Keratinocyte (primary cell): ENCODE measurements at regions not wholly inside any gene's neighbourhood (a gene's known extent, or its start where the extent isn't known, plus 50 kb on each side); places are given as distances from the start of the nearest gene placed in this dataset.

Experiments used
- DNase-seq: peaks from one replicate; pipeline ENCODE4 v3.0.0-alpha.2; 2011; ENCODE audit warnings: low read depth, missing footprints, low spot score
- FAIRE-seq: peaks from 2 replicates; lab custom pipeline; 2011; peaks lifted over from hg19 to GRCh38; lab: Jason Lieb, UNC
- H2AFZ ChIP-seq: 2 replicates; pipeline ENCODE4 v1.6.0; 2012; ENCODE audit warnings: low read length, control low read depth, inconsistent platforms; ENCODE audit not compliant: control insufficient read depth
- H3K27ac ChIP-seq: 2 replicates; pipeline ENCODE4 v1.5.1; 2011; ENCODE audit warnings: low read length; ENCODE audit not compliant: control insufficient read depth, insufficient read depth
- H3K27me3 ChIP-seq: 3 replicates; pipeline ENCODE4 v1.6.0; 2011; ENCODE audit warnings: low read length; ENCODE audit not compliant: control insufficient read depth, insufficient read depth; ENCODE audit errors: extremely low read depth
- H3K36me3 ChIP-seq, 2 experiments: 2 replicates in 1 of 2; 3 replicates in 1 of 2; pipeline ENCODE4 v1.5.1; 2011; ENCODE audit warnings: low read length in 2 of 2, mild to moderate bottlenecking in 1 of 2; ENCODE audit not compliant: control insufficient read depth in 2 of 2, insufficient read depth in 2 of 2; ENCODE audit errors: extremely low read depth in 1 of 2
- H3K4me1 ChIP-seq: 3 replicates; pipeline ENCODE4 v1.5.1; 2011; ENCODE audit warnings: low read length; ENCODE audit not compliant: control insufficient read depth, insufficient read depth; ENCODE audit errors: extremely low read depth
- H3K4me2 ChIP-seq: 3 replicates; pipeline ENCODE4 v1.6.0; 2011; ENCODE audit warnings: low read depth, low read length; ENCODE audit not compliant: control insufficient read depth, insufficient read depth; ENCODE audit errors: extremely low read depth
- H3K4me3 ChIP-seq, 3 experiments: fragments of 200-600 bp in 1 of 3; sonication (generic) in 1 of 3; 2 replicates in 2 of 3; 3 replicates in 1 of 3; pipeline ENCODE4 v1.5.1; 2011 to 2016; ENCODE audit warnings: low read length in 3 of 3, mild to moderate bottlenecking in 3 of 3, control low read depth in 2 of 3, inconsistent platforms in 1 of 3, low read depth in 1 of 3, mixed read lengths in 1 of 3, mixed run types in 1 of 3, moderate library complexity in 1 of 3; ENCODE audit not compliant: control insufficient read depth in 2 of 3, insufficient read depth in 2 of 3; ENCODE audit errors: extremely low read depth in 1 of 3
- H3K79me2 ChIP-seq: 2 replicates; pipeline ENCODE4 v1.6.0; 2012; ENCODE audit warnings: low read length; ENCODE audit not compliant: control insufficient read depth, insufficient read depth
- H3K9ac ChIP-seq: 3 replicates; pipeline ENCODE4 v1.6.0; 2011; ENCODE audit warnings: low read length; ENCODE audit not compliant: control insufficient read depth, insufficient read depth; ENCODE audit errors: extremely low read depth
- H3K9me1 ChIP-seq: 3 replicates; pipeline ENCODE4 v1.6.0; 2011; ENCODE audit warnings: low read length; ENCODE audit not compliant: control insufficient read depth, insufficient read depth; ENCODE audit errors: extremely low read depth
- H3K9me3 ChIP-seq: 2 replicates; pipeline ENCODE4 v1.5.1; 2012; ENCODE audit warnings: low read depth, low read length; ENCODE audit not compliant: control insufficient read depth
- H4K20me1 ChIP-seq: 3 replicates; pipeline ENCODE4 v1.6.0; 2011; ENCODE audit warnings: low read length; ENCODE audit not compliant: control insufficient read depth, insufficient read depth; ENCODE audit errors: extremely low read depth
- EZH2 ChIP-seq: IDR thresholded peaks from one replicate; pipeline ENCODE4 v1.6.1; 2012; ENCODE audit warnings: inconsistent platforms, mild to moderate bottlenecking, low read length, moderate library complexity
- dilution Hi-C: fragments of 300-500 bp; cut with MboI; formaldehyde crosslinking; loops from one replicate; pipeline ENCODE4 v1.7.0; 2020; ENCODE audit warnings: low sequenced_read_pairs; ENCODE audit not compliant: extremely low pct_ligation_motif_present
- TF ChIP-seq, protein P1 (sequence below), 3 experiments: IDR thresholded peaks in 1 of 3; conservative IDR thresholded peaks in 1 of 3; optimal IDR thresholded peaks in 1 of 3; 2 replicates in 2 of 3; 3 replicates in 1 of 3; pipeline versions ENCODE3 to v1.5.1; 2011; ENCODE audit warnings: low read length in 3 of 3, mild to moderate bottlenecking in 3 of 3, moderate library complexity in 2 of 3, control low read depth in 1 of 3, inconsistent platforms in 1 of 3; ENCODE audit not compliant: insufficient read depth in 2 of 3; ENCODE audit errors: extremely low read depth in 1 of 3

DNA sequence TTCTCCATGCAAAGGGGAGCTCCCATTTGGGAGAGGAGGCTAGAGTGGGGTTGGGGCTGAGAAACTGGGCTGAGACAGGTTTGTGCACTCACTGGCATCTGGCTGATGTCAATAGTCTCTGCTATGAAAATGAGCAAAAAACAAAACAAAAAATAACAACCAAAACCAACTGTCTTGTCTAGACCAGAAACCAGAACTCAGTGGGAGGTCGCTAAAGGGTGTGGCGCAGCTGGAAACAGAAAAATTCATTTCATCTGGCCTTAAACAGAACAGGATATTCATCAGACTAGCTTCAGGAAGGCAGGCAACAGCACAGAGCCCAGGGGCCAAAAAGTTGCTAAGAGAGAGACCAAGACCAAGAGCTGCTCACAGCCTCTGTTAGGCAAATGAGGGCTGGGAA lies 126.1 kb downstream of the THNSL2 start:
- no peaks in the 10 kb centered on the region for H3K36me3 ChIP-seq
- no peak overlapping the region for H3K27ac ChIP-seq
- H3K9ac ChIP-seq, result no peak overlapping the region
- H3K79me2 ChIP-seq, result no peaks in the 10 kb centered on the region
- H3K9me3 ChIP-seq, result no peaks in the 10 kb centered on the region
- H3K9me1 ChIP-seq, result no peaks in the 10 kb centered on the region
- FAIRE-seq, result no peak
- H4K20me1 ChIP-seq, result no peaks in the 10 kb centered on the region
- H3K4me2 ChIP-seq, result no peak overlapping the region
- no peak overlapping the region for H3K4me3 ChIP-seq
- H2AFZ ChIP-seq, result no peak overlapping the region
- TF ChIP-seq EZH2, result no peak
- TF ChIP-seq, protein P1, sequence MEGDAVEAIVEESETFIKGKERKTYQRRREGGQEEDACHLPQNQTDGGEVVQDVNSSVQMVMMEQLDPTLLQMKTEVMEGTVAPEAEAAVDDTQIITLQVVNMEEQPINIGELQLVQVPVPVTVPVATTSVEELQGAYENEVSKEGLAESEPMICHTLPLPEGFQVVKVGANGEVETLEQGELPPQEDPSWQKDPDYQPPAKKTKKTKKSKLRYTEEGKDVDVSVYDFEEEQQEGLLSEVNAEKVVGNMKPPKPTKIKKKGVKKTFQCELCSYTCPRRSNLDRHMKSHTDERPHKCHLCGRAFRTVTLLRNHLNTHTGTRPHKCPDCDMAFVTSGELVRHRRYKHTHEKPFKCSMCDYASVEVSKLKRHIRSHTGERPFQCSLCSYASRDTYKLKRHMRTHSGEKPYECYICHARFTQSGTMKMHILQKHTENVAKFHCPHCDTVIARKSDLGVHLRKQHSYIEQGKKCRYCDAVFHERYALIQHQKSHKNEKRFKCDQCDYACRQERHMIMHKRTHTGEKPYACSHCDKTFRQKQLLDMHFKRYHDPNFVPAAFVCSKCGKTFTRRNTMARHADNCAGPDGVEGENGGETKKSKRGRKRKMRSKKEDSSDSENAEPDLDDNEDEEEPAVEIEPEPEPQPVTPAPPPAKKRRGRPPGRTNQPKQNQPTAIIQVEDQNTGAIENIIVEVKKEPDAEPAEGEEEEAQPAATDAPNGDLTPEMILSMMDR (optimal IDR thresholded peaks at IDR 0.05 in 1 of 3, IDR thresholded peaks at IDR 0.05 in 1 of 3, conservative IDR thresholded peaks at IDR 0.05 in 1 of 3; ENCODE audit: extremely low read depth in 1 of 3, insufficient read depth in 2 of 3, low read length in 3 of 3), result no peak
- H3K27me3 ChIP-seq, result no peaks in the 10 kb centered on the region
- DNase-seq, result no peak
- H3K4me1 ChIP-seq, result no peaks in the 10 kb centered on the region
- dilution Hi-C loops, result no loop called here

- dilution Hi-C loops, result no loop called here
- Histone ChIP-seq H3K9ac (no peak overlapping the region), H2AFZ (no peak overlapping the region), H3K27me3 (peaks cover 18% of the 10 kb centered on the region), H3K79me2 (no peaks in the 10 kb centered on the region), H3K9me1 (no peaks in the 10 kb centered on the region), H3K4me3 (no peak overlapping the region), H3K36me3 (no peaks in the 10 kb centered on the region), H3K27ac (no peak overlapping the region), H3K4me2 (no peak overlapping the region), H3K4me1 (no peaks in the 10 kb centered on the region), H3K9me3 (no peaks in the 10 kb centered on the region), H4K20me1 (no peaks in the 10 kb centered on the region)
- TF ChIP-seq, protein P1 (optimal IDR thresholded peaks at IDR 0.05 in 1 of 3, IDR thresholded peaks at IDR 0.05 in 1 of 3, conservative IDR thresholded peaks at IDR 0.05 in 1 of 3; ENCODE audit: extremely low read depth in 1 of 3, insufficient read depth in 2 of 3, low read length in 3 of 3), result no peak
- no peak for TF ChIP-seq EZH2
- FAIRE-seq (no peak), DNase-seq (no peak)
These were observed 113.9 kb downstream of the THNSL2 start for GRCh38 chr2:88283886-88284592.
